ENCODE measurements at regions not wholly inside any gene's neighbourhood (a gene's known extent, or its start where the extent isn't known, plus 50 kb on each side); places are given as distances from the start of the nearest gene placed in this dataset.

DNA sequence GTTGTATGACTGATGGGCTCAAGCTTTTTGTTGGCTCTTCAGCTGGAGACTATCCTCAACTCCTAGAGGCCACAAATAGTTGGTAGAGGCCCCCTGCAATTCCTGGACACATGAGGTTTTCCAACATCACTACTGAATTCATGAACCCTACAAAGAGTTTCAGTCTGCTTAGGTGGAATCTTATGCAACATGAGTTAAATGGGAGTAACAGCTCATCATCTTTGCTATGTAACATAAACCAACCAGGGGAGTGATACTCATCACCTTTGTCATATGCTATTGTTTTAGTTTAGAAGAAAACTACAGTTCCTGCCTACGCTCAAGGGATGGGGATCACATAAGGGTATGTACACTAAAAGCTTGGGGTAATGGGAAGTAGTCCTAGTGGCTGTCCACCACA, 729.4 kb downstream of the SORCS1 start:
- TF ChIP-seq, protein P1, sequence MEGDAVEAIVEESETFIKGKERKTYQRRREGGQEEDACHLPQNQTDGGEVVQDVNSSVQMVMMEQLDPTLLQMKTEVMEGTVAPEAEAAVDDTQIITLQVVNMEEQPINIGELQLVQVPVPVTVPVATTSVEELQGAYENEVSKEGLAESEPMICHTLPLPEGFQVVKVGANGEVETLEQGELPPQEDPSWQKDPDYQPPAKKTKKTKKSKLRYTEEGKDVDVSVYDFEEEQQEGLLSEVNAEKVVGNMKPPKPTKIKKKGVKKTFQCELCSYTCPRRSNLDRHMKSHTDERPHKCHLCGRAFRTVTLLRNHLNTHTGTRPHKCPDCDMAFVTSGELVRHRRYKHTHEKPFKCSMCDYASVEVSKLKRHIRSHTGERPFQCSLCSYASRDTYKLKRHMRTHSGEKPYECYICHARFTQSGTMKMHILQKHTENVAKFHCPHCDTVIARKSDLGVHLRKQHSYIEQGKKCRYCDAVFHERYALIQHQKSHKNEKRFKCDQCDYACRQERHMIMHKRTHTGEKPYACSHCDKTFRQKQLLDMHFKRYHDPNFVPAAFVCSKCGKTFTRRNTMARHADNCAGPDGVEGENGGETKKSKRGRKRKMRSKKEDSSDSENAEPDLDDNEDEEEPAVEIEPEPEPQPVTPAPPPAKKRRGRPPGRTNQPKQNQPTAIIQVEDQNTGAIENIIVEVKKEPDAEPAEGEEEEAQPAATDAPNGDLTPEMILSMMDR (IDR thresholded peaks at IDR 0.05): no peak
- TF ChIP-seq EZH2 (IDR thresholded peaks at IDR 0.05; ENCODE audit: borderline replicate concordance, insufficient read depth, low read depth, low read length, poor library complexity, severe bottlenecking): no peak

All from B cell (primary cell).